Urinary bladder (tissue), 3 donors: ENCODE measurements at regions not wholly inside any gene's neighbourhood (a gene's known extent, or its start where the extent isn't known, plus 50 kb on each side); places are given as distances from the start of the nearest gene placed in this dataset.

Source experiments
- DNase-seq: peaks from one replicate; pipeline ENCODE4 v3.0.0-alpha.2; 2015; ENCODE audit errors: extremely low spot score
- H3K27ac ChIP-seq: one replicate; pipeline ENCODE4 v1.5.1; 2013; ENCODE audit warnings: low read depth, mild to moderate bottlenecking, moderate library complexity
- H3K36me3 ChIP-seq: one replicate; pipeline ENCODE4 v1.6.1; 2013; ENCODE audit warnings: mild to moderate bottlenecking, moderate library complexity; ENCODE audit not compliant: insufficient read depth
- H3K4me1 ChIP-seq: one replicate; pipeline ENCODE4 v1.6.1; 2013; ENCODE audit warnings: mild to moderate bottlenecking, moderate library complexity; ENCODE audit not compliant: insufficient read depth
- H3K4me3 ChIP-seq: one replicate; pipeline ENCODE4 v1.5.1; 2013; ENCODE audit warnings: low read depth, low read length
- WGBS: extraction: QIAGEN DNeasy Blood & Tissue Kit; methylation state at CpG from one replicate; pipeline ENCODE4 v1.1.7; 2013; 5-methylcytosine and 5-hydroxymethylcytosine counted together
- donor health status: healthy with polysubstance abuse.
- donor health status: healthy.

GRCh38 chr2:235398321-235398720 lies 95.5 kb upstream of the AGAP1 start:
- Histone ChIP-seq H3K4me3 (no peak overlapping the region), H3K27ac (no peak overlapping the region), H3K4me1 (no peaks in the 10 kb centered on the region), H3K36me3 (no peaks in the 10 kb centered on the region)
- DNase-seq: no peak
- 80% methylated on average over 2 of the region's 2 CpGs for WGBS

GRCh38 chr2:235399895-235400294 lies 93.9 kb upstream of the AGAP1 start:
- Histone ChIP-seq H3K27ac (no peak overlapping the region), H3K36me3 (no peaks in the 10 kb centered on the region), H3K4me1 (no peaks in the 10 kb centered on the region), H3K4me3 (no peak overlapping the region)
- DNase-seq: no peak
- 83% methylated on average over 1 of the region's 1 CpG for WGBS

DNA sequence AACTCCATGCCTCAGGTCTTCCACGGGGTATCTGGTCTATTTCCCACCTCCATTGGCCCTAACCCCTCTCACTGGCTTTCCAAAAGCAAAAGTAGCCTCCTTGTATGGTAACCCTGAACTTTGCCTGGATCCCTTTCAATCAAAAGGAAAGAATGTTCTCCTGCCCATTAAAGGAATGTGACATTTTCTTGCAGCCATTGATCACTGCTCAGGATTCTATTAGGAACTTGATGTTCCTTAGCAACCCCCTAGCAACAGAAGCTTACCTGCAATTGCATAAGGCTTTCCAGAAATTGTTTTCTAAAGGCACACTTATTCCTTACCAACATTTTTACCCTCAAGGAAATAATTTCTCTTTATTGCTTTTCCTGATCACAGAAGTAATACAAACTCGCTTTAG lies 91.4 kb upstream of the AGAP1 start:
- DNase-seq: no peak
- H3K4me3 ChIP-seq: no peak overlapping the region
- H3K27ac ChIP-seq: no peak overlapping the region
- no peaks in the 10 kb centered on the region for H3K4me1 ChIP-seq
- no peaks in the 10 kb centered on the region for H3K36me3 ChIP-seq
- 56% methylated on average over 2 of the region's 2 CpGs for WGBS

- H3K27ac ChIP-seq: no peak overlapping the region
- H3K4me1 ChIP-seq: no peaks in the 10 kb centered on the region
- no peak overlapping the region for H3K4me3 ChIP-seq
- H3K36me3 ChIP-seq: no peaks in the 10 kb centered on the region
- DNase-seq: no peak
- 82% methylated on average over 11 of the region's 11 CpGs for WGBS
Measured at GRCh38 chr2:235405612-235406361, 88.1 kb upstream of the AGAP1 start.

DNA sequence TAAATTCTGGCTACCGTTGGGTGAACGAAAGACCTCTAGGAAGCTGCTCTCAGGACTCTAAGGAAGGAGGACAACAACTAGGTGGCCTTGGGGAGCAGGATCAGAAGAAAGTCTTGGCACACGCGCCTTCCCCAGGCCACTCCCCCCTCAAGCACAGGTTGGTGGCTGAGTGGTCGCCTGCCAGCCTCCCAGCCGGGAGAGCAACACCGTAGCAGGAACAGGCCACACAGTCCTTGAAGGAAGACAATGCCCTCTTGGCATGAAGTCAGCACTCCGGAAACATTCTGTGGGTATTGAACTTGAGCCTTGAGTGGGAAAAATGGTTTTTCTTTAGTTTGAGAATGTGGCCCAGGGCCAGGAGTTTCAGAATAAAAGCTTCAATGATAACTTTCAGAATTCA lies 87.4 kb upstream of the AGAP1 start:
- no peaks in the 10 kb centered on the region for H3K4me1 ChIP-seq
- no peaks in the 10 kb centered on the region for H3K36me3 ChIP-seq
- H3K4me3 ChIP-seq: no peak overlapping the region
- 67% methylated on average over 8 of the region's 8 CpGs for WGBS
- no peak overlapping the region for H3K27ac ChIP-seq
- DNase-seq: no peak

DNA sequence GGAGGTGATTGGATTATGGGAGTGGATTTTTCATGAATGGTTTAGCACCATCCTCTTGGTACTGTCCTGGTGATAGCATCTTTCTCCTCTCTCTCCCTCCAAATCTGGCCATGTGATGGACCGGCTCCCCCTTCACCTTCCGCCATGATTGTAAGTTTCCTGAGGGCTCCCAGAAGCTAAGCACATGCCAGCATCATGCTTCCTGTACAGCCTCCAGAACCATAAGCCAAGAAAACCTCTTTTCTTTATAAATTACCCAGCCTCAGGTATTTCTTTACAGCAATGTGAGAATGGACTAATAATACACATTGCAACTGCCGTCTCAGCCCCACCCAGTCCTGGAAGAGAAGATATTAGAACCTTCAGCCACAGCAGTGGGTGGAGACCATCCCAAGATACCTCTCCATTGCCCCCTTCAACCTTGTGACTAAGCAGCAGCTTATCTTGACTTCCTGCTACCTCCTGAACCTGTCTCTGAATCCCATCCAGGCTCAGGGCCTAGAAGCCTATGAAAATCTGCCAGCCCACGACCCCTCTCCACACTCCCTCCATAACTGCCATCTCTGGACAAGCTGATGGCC lies 81.8 kb upstream of the AGAP1 start:
- Histone ChIP-seq H3K4me3 (no peak overlapping the region), H3K36me3 (no peaks in the 10 kb centered on the region), H3K27ac (no peak overlapping the region), H3K4me1 (no peaks in the 10 kb centered on the region)
- 94% methylated on average over 4 of the region's 4 CpGs for WGBS
- DNase-seq: no peak

GRCh38 chr2:235413064-235413463 lies 80.8 kb upstream of the AGAP1 start:
- 74% methylated on average over 1 of the region's 1 CpG for WGBS
- H3K27ac ChIP-seq: no peak overlapping the region
- no peaks in the 10 kb centered on the region for H3K4me1 ChIP-seq
- DNase-seq: no peak
- H3K4me3 ChIP-seq: no peak overlapping the region
- no peaks in the 10 kb centered on the region for H3K36me3 ChIP-seq

DNA sequence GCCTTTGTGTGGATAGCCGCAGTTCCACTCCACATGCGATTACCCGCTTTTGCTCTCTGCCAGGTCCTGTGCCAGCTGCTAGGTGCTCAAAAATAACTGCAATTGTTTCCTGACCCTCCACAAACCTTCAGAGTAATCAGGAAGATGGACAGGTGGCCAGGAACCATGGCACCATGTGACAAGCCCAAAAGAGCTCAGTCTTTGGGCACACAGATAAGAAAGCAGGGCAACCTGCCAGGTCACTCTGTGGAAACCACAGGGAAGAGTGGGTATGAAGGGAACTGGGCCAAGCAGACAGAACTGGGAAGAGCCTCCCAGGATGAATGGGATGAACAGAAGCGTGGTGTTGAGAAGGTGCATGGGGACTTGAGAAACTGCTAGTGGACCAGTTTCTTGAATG lies 79.4 kb upstream of the AGAP1 start:
- no peak for DNase-seq
- 93% methylated on average over 4 of the region's 4 CpGs for WGBS
- no peak overlapping the region for H3K4me3 ChIP-seq
- H3K36me3 ChIP-seq: no peaks in the 10 kb centered on the region
- H3K4me1 ChIP-seq: no peaks in the 10 kb centered on the region
- H3K27ac ChIP-seq: no peak overlapping the region

GRCh38 chr2:235416858-235417499 lies 76.9 kb upstream of the AGAP1 start:
- no peak for DNase-seq
- Histone ChIP-seq H3K27ac (no peak overlapping the region), H3K4me3 (no peak overlapping the region), H3K4me1 (no peaks in the 10 kb centered on the region), H3K36me3 (no peaks in the 10 kb centered on the region)
- WGBS: 36% methylated on average over 7 of the region's 7 CpGs

DNA sequence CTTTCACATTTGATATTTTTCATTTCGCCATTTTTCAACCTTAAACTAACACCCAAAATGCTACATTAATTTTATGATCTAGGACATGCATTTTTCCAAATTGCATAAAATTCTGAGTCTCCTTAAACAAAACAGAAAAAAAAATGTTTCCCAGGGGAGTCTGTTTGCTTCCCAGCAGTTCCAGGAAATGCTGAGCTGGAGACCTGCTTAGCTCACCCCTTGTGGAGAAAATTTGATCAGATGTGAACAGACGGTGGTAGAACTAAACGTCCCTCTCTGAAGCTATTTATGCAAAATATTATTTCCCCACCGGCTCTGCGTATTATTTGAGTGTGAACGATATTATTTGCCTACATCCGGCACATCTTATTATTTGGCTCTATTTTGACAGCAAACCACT lies 74.9 kb upstream of the AGAP1 start:
- Histone ChIP-seq H3K36me3 (no peaks in the 10 kb centered on the region), H3K27ac (no peak overlapping the region), H3K4me1 (no peaks in the 10 kb centered on the region), H3K4me3 (no peak overlapping the region)
- no peak for DNase-seq
- WGBS: 79% methylated on average over 7 of the region's 7 CpGs

DNA sequence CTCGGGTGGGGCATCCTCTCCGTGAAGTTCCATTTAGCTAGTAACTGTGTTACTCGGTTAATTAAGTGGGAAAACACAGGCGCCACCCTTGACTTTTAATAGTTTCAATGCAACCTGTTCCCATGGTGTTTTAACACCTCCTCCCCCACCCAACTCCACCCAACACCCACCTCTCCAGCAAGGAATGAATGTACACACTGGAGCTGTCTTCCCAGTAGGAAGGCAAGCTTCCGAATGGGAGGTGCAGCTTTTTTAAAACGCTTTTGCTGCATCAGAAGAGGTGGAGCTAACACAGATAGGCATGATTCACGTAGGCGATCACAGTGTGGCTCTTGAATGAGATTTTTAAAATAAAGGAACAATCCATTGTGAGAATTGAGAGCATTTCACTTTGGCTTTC lies 73.8 kb upstream of the AGAP1 start:
- 74% methylated on average over 8 of the region's 8 CpGs for WGBS
- Histone ChIP-seq H3K27ac (no peak overlapping the region), H3K4me3 (no peak overlapping the region)

GRCh38 chr2:235421618-235422017 lies 72.2 kb upstream of the AGAP1 start:
- H3K36me3 ChIP-seq: no peaks in the 10 kb centered on the region
- H3K4me3 ChIP-seq: no peak overlapping the region
- H3K4me1 ChIP-seq: no peaks in the 10 kb centered on the region
- DNase-seq: no peak
- no peak overlapping the region for H3K27ac ChIP-seq
- 85% methylated on average over 2 of the region's 2 CpGs for WGBS

More for the DNA sequence above, 73.8 kb upstream of the AGAP1 start:
- no peak for DNase-seq
- Histone ChIP-seq H3K36me3 (no peaks in the 10 kb centered on the region), H3K4me1 (no peaks in the 10 kb centered on the region)

GRCh38 chr2:235430366-235431083 lies 63.3 kb upstream of the AGAP1 start:
- no peaks in the 10 kb centered on the region for H3K36me3 ChIP-seq
- H3K4me3 ChIP-seq: no peak overlapping the region
- DNase-seq: no peak
- 92% methylated on average over 6 of the region's 6 CpGs for WGBS
- no peak overlapping the region for H3K27ac ChIP-seq
- no peaks in the 10 kb centered on the region for H3K4me1 ChIP-seq
